ENCODE measurements at regions not wholly inside any gene's neighbourhood (a gene's known extent, or its start where the extent isn't known, plus 50 kb on each side); places are given as distances from the start of the nearest gene placed in this dataset.
"Not testable (repeated sequence)": the region's sequence is repeated elsewhere in the genome, so short reads cannot be mapped to it uniquely, and the experiment has no call there.

GRCh38 chr7:53385239-53385638, 349.8 kb downstream of the POM121L12 start:
- not testable (repeated sequence) for H3K27me3 Mint-ChIP-seq (ENCODE audit: low read depth); H3K27ac Mint-ChIP-seq; H3K4me1 Mint-ChIP-seq (ENCODE audit: low read depth); DNase-seq (ENCODE audit: low spot score); H3K4me3 Mint-ChIP-seq; H3K36me3 Mint-ChIP-seq (ENCODE audit: low read depth)
- H3K9me3 Mint-ChIP-seq, result peaks cover 33% of the 10 kb centered on the region

GRCh38 chr7:53387515-53387914, 352.1 kb downstream of the POM121L12 start:
- Mint-ChIP-seq H3K36me3 (ENCODE audit: low read depth) (no peaks in the 10 kb centered on the region), H3K4me1 (ENCODE audit: low read depth) (no peaks in the 10 kb centered on the region), H3K4me3 (no peak overlapping the region), H3K27ac (no peak overlapping the region), H3K27me3 (ENCODE audit: low read depth) (no peaks in the 10 kb centered on the region), H3K9me3 (peaks cover 36% of the 10 kb centered on the region)
- no peak for DNase-seq (ENCODE audit: low spot score)

- peaks cover 35% of the 10 kb centered on the region for H3K9me3 Mint-ChIP-seq
- H3K36me3 Mint-ChIP-seq (ENCODE audit: low read depth), result no peaks in the 10 kb centered on the region
- H3K4me3 Mint-ChIP-seq, result no peak overlapping the region
- no peaks in the 10 kb centered on the region for H3K27me3 Mint-ChIP-seq (ENCODE audit: low read depth)
- H3K27ac Mint-ChIP-seq, result no peak overlapping the region
- DNase-seq (ENCODE audit: low spot score), result no peak
- H3K4me1 Mint-ChIP-seq (ENCODE audit: low read depth), result no peaks in the 10 kb centered on the region
Measured at GRCh38 chr7:53397911-53398310, 362.5 kb downstream of the POM121L12 start.

- no peak overlapping the region for H3K27ac Mint-ChIP-seq
- no peak for DNase-seq (ENCODE audit: low spot score)
- no peaks in the 10 kb centered on the region for H3K27me3 Mint-ChIP-seq (ENCODE audit: low read depth)
- peaks cover 38% of the 10 kb centered on the region for H3K9me3 Mint-ChIP-seq
- H3K4me1 Mint-ChIP-seq (ENCODE audit: low read depth), result no peaks in the 10 kb centered on the region
- H3K4me3 Mint-ChIP-seq, result no peak overlapping the region
- H3K36me3 Mint-ChIP-seq (ENCODE audit: low read depth), result no peaks in the 10 kb centered on the region
Measured at GRCh38 chr7:53398566-53398965, 363.1 kb downstream of the POM121L12 start.

GRCh38 chr7:53413021-53413420, 377.6 kb downstream of the POM121L12 start:
- Mint-ChIP-seq H3K36me3 (ENCODE audit: low read depth) (no peaks in the 10 kb centered on the region), H3K4me3 (no peak overlapping the region), H3K4me1 (ENCODE audit: low read depth) (no peaks in the 10 kb centered on the region), H3K27ac (no peak overlapping the region), H3K9me3 (peaks cover 55% of the 10 kb centered on the region), H3K27me3 (ENCODE audit: low read depth) (no peaks in the 10 kb centered on the region)
- DNase-seq (ENCODE audit: low spot score), result no peak

- Mint-ChIP-seq H3K27me3 (ENCODE audit: low read depth) (no peaks in the 10 kb centered on the region), H3K36me3 (ENCODE audit: low read depth) (no peaks in the 10 kb centered on the region), H3K4me1 (ENCODE audit: low read depth) (no peaks in the 10 kb centered on the region), H3K4me3 (no peak overlapping the region), H3K9me3 (peaks cover 66% of the 10 kb centered on the region), H3K27ac (no peak overlapping the region)
- DNase-seq (ENCODE audit: low spot score), result no peak
Measured at GRCh38 chr7:53415816-53416215, 380.4 kb downstream of the POM121L12 start.

- DNase-seq (ENCODE audit: low spot score), result no peak
- Mint-ChIP-seq H3K27me3 (ENCODE audit: low read depth) (no peaks in the 10 kb centered on the region), H3K27ac (no peak overlapping the region), H3K9me3 (peaks cover 46% of the 10 kb centered on the region), H3K36me3 (ENCODE audit: low read depth) (no peaks in the 10 kb centered on the region), H3K4me1 (ENCODE audit: low read depth) (no peaks in the 10 kb centered on the region), H3K4me3 (no peak overlapping the region)
Measured at GRCh38 chr7:53418834-53419482, 383.5 kb downstream of the POM121L12 start.

- Mint-ChIP-seq H3K36me3 (ENCODE audit: low read depth) (no peaks in the 10 kb centered on the region), H3K27ac (no peak overlapping the region), H3K4me1 (ENCODE audit: low read depth) (no peaks in the 10 kb centered on the region), H3K9me3 (peaks cover 48% of the 10 kb centered on the region), H3K27me3 (ENCODE audit: low read depth) (no peaks in the 10 kb centered on the region), H3K4me3 (no peak overlapping the region)
- DNase-seq (ENCODE audit: low spot score), result no peak
Measured at GRCh38 chr7:53420550-53420949, 385.1 kb downstream of the POM121L12 start.

- Mint-ChIP-seq H3K27me3 (ENCODE audit: low read depth) (no peaks in the 10 kb centered on the region), H3K4me1 (ENCODE audit: low read depth) (no peaks in the 10 kb centered on the region), H3K9me3 (peaks cover 49% of the 10 kb centered on the region), H3K4me3 (no peak overlapping the region), H3K36me3 (ENCODE audit: low read depth) (no peaks in the 10 kb centered on the region), H3K27ac (no peak overlapping the region)
- no peak for DNase-seq (ENCODE audit: low spot score)
Measured at GRCh38 chr7:53422291-53422690, 386.9 kb downstream of the POM121L12 start.

- no peak overlapping the region for H3K4me3 Mint-ChIP-seq
- H3K4me1 Mint-ChIP-seq (ENCODE audit: low read depth), result no peaks in the 10 kb centered on the region
- no peak for DNase-seq (ENCODE audit: low spot score)
- peaks cover 33% of the 10 kb centered on the region for H3K9me3 Mint-ChIP-seq
- H3K27me3 Mint-ChIP-seq (ENCODE audit: low read depth), result no peaks in the 10 kb centered on the region
- H3K27ac Mint-ChIP-seq, result no peak overlapping the region
- H3K36me3 Mint-ChIP-seq (ENCODE audit: low read depth), result no peaks in the 10 kb centered on the region
Measured at GRCh38 chr7:53426145-53426750, 390.8 kb downstream of the POM121L12 start.

- Mint-ChIP-seq H3K4me1 (ENCODE audit: low read depth) (no peaks in the 10 kb centered on the region), H3K36me3 (ENCODE audit: low read depth) (no peaks in the 10 kb centered on the region), H3K27ac (no peak overlapping the region), H3K27me3 (ENCODE audit: low read depth) (no peaks in the 10 kb centered on the region), H3K4me3 (no peak overlapping the region), H3K9me3 (peaks cover 33% of the 10 kb centered on the region)
- DNase-seq (ENCODE audit: low spot score), result no peak
Measured at GRCh38 chr7:53428045-53428444, 392.6 kb downstream of the POM121L12 start.

- Mint-ChIP-seq H3K27me3 (ENCODE audit: low read depth) (no peaks in the 10 kb centered on the region), H3K27ac (no peak overlapping the region), H3K36me3 (ENCODE audit: low read depth) (no peaks in the 10 kb centered on the region), H3K4me3 (no peak overlapping the region), H3K9me3 (peaks cover 22% of the 10 kb centered on the region), H3K4me1 (ENCODE audit: low read depth) (no peaks in the 10 kb centered on the region)
- no peak for DNase-seq (ENCODE audit: low spot score)
Measured at GRCh38 chr7:53431901-53432300, 396.5 kb downstream of the POM121L12 start.

- Mint-ChIP-seq H3K36me3 (ENCODE audit: low read depth) (no peaks in the 10 kb centered on the region), H3K27ac (no peak overlapping the region), H3K9me3 (peaks cover 32% of the 10 kb centered on the region), H3K27me3 (ENCODE audit: low read depth) (no peaks in the 10 kb centered on the region), H3K4me1 (ENCODE audit: low read depth) (no peaks in the 10 kb centered on the region), H3K4me3 (no peak overlapping the region)
- no peak for DNase-seq (ENCODE audit: low spot score)
Measured at GRCh38 chr7:53437336-53437735, 401.9 kb downstream of the POM121L12 start.

GRCh38 chr7:53446170-53446569, 410.7 kb downstream of the POM121L12 start:
- Mint-ChIP-seq H3K36me3 (ENCODE audit: low read depth) (no peaks in the 10 kb centered on the region), H3K4me3 (no peak overlapping the region), H3K27ac (no peak overlapping the region), H3K27me3 (ENCODE audit: low read depth) (no peaks in the 10 kb centered on the region), H3K9me3 (peaks cover 30% of the 10 kb centered on the region), H3K4me1 (ENCODE audit: low read depth) (no peaks in the 10 kb centered on the region)
- DNase-seq (ENCODE audit: low spot score), result no peak

- Mint-ChIP-seq H3K9me3 (peaks cover 27% of the 10 kb centered on the region), H3K36me3 (ENCODE audit: low read depth) (no peaks in the 10 kb centered on the region), H3K4me3 (no peak overlapping the region), H3K27ac (no peak overlapping the region), H3K4me1 (ENCODE audit: low read depth) (no peaks in the 10 kb centered on the region), H3K27me3 (ENCODE audit: low read depth) (no peaks in the 10 kb centered on the region)
- DNase-seq (ENCODE audit: low spot score), result no peak
Measured at GRCh38 chr7:53458636-53459035, 423.2 kb downstream of the POM121L12 start.

All from T-helper 2 cell treated with Interferon-gamma antibody and Interleukin-4, amounts not matched to agents 5 μg/mL and 100 μg/mL, for 36 hours (primary cell).